ENCODE measurements at regions not wholly inside any gene's neighbourhood (a gene's known extent, or its start where the extent isn't known, plus 50 kb on each side); places are given as distances from the start of the nearest gene placed in this dataset.

DNA sequence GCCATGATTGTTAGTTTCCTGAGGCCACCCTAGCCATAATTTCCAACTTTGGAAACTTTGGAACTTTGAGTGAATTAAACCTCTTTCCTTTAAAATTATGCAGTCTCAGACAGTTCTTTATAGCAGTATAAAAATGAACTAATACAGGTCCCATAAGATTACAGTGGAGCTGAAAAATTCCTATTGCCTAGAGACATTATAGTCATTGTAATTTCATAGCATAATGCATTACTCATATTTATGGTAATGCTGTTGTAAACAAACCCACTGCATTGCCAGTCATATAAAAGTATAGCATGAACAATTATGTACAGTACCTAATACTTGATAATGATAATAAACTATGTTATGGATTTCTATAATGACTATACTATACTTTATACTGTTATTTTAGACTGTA is 88.0 kb upstream of the TMEM229A start:
- BruUV-seq (replicated peaks) = no TSS peak
- Histone ChIP-seq H3K9me3 (0 out of 2 replicates have a peak, but pooled peaks cover 3% of the 10 kb centered on the region), H3K27me3 (replicated peaks; ENCODE audit: control insufficient read depth, insufficient read depth, low read length) (no peaks in the 10 kb centered on the region), H3K4me3 (ENCODE audit: low read depth, low read length) (no peak overlapping the region), H3K4me1 (no peaks in the 10 kb centered on the region), H3K36me3 (ENCODE audit: control insufficient read depth, insufficient read depth, low read length) (no peaks in the 10 kb centered on the region)
- intact Hi-C loops (cut with micrococcal nuclease; ENCODE audit: unreplicated experiment) = no loop called here
- DNase-seq = no peak
- no peak overlapping the region for H3K27ac Mint-ChIP-seq (ENCODE audit: unreplicated experiment)
- H3K27me3 Mint-ChIP-seq (ENCODE audit: insufficient read depth, unreplicated experiment) = no peaks in the 10 kb centered on the region
- no peak overlapping the region for H3K4me3 Mint-ChIP-seq (ENCODE audit: unreplicated experiment)
- TF ChIP-seq, protein P1, sequence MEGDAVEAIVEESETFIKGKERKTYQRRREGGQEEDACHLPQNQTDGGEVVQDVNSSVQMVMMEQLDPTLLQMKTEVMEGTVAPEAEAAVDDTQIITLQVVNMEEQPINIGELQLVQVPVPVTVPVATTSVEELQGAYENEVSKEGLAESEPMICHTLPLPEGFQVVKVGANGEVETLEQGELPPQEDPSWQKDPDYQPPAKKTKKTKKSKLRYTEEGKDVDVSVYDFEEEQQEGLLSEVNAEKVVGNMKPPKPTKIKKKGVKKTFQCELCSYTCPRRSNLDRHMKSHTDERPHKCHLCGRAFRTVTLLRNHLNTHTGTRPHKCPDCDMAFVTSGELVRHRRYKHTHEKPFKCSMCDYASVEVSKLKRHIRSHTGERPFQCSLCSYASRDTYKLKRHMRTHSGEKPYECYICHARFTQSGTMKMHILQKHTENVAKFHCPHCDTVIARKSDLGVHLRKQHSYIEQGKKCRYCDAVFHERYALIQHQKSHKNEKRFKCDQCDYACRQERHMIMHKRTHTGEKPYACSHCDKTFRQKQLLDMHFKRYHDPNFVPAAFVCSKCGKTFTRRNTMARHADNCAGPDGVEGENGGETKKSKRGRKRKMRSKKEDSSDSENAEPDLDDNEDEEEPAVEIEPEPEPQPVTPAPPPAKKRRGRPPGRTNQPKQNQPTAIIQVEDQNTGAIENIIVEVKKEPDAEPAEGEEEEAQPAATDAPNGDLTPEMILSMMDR (IDR thresholded peaks at IDR 0.05; ENCODE audit: insufficient read depth in 1 of 2, low read depth in 1 of 2, low read length in 1 of 2, severe bottlenecking in 1 of 2, unreplicated experiment in 1 of 2) = no peak
- H3K36me3 Mint-ChIP-seq (ENCODE audit: insufficient read depth, unreplicated experiment) = no peaks in the 10 kb centered on the region
- H3K4me1 Mint-ChIP-seq (ENCODE audit: low read depth, unreplicated experiment) = no peaks in the 10 kb centered on the region
- CTCF ChIA-PET = no interaction called here
- POLR2A ChIA-PET = no interaction called here
- H3K9me3 Mint-ChIP-seq (ENCODE audit: unreplicated experiment) = no peaks in the 10 kb centered on the region

- Histone ChIP-seq H3K27me3 (replicated peaks; ENCODE audit: control insufficient read depth, insufficient read depth, low read length) (no peaks in the 10 kb centered on the region), H3K4me3 (ENCODE audit: low read depth, low read length) (no peak overlapping the region), H3K36me3 (ENCODE audit: control insufficient read depth, insufficient read depth, low read length) (no peaks in the 10 kb centered on the region), H3K4me1 (no peaks in the 10 kb centered on the region), H3K9me3 (0 out of 2 replicates have a peak, but pooled peaks cover 7% of the 10 kb centered on the region)
- H3K4me3 Mint-ChIP-seq (ENCODE audit: unreplicated experiment) = no peak overlapping the region
- peaks cover 14% of the 10 kb centered on the region for H3K9me3 Mint-ChIP-seq (ENCODE audit: unreplicated experiment)
- POLR2A ChIA-PET = no interaction called here
- no TSS peak for BruUV-seq (replicated peaks)
- intact Hi-C loops (cut with micrococcal nuclease; ENCODE audit: unreplicated experiment) = no loop called here
- DNase-seq = no peak
- no peaks in the 10 kb centered on the region for H3K36me3 Mint-ChIP-seq (ENCODE audit: insufficient read depth, unreplicated experiment)
- no peaks in the 10 kb centered on the region for H3K4me1 Mint-ChIP-seq (ENCODE audit: low read depth, unreplicated experiment)
- CTCF ChIA-PET = no interaction called here
- TF ChIP-seq, protein P1 (IDR thresholded peaks at IDR 0.05; ENCODE audit: insufficient read depth in 1 of 2, low read depth in 1 of 2, low read length in 1 of 2, severe bottlenecking in 1 of 2, unreplicated experiment in 1 of 2) = no peak
- peaks cover 3% of the 10 kb centered on the region for H3K27me3 Mint-ChIP-seq (ENCODE audit: insufficient read depth, unreplicated experiment)
- H3K27ac Mint-ChIP-seq (ENCODE audit: unreplicated experiment) = no peak overlapping the region
Observed at GRCh38 chr7:124113045-124113444, 80.2 kb upstream of the TMEM229A start.

- TF ChIP-seq, protein P1 (IDR thresholded peaks at IDR 0.05; ENCODE audit: insufficient read depth in 1 of 2, low read depth in 1 of 2, low read length in 1 of 2, severe bottlenecking in 1 of 2, unreplicated experiment in 1 of 2) = no peak
- H3K27me3 Mint-ChIP-seq (ENCODE audit: insufficient read depth, unreplicated experiment) = no peaks in the 10 kb centered on the region
- intact Hi-C loops (cut with micrococcal nuclease; ENCODE audit: unreplicated experiment) = no loop called here
- ChIA-PET CTCF (no interaction called here), POLR2A (no interaction called here)
- no peak overlapping the region for H3K4me3 ChIP-seq (ENCODE audit: low read depth, low read length)
- no peaks in the 10 kb centered on the region for H3K4me1 Mint-ChIP-seq (ENCODE audit: low read depth, unreplicated experiment)
- peaks cover 27% of the 10 kb centered on the region for H3K9me3 Mint-ChIP-seq (ENCODE audit: unreplicated experiment)
- BruUV-seq (replicated peaks) = no TSS peak
- DNase-seq = no peak
- no peaks in the 10 kb centered on the region for H3K36me3 ChIP-seq (ENCODE audit: control insufficient read depth, insufficient read depth, low read length)
- H3K27ac Mint-ChIP-seq (ENCODE audit: unreplicated experiment) = no peak overlapping the region
- no peaks in the 10 kb centered on the region for H3K36me3 Mint-ChIP-seq (ENCODE audit: insufficient read depth, unreplicated experiment)
- H3K9me3 ChIP-seq = no peaks in the 10 kb centered on the region; the same call in 1 of the 2 replicates
- no peaks in the 10 kb centered on the region for H3K27me3 ChIP-seq (replicated peaks; ENCODE audit: control insufficient read depth, insufficient read depth, low read length)
- no peak overlapping the region for H3K4me3 Mint-ChIP-seq (ENCODE audit: unreplicated experiment)
- H3K4me1 ChIP-seq = no peaks in the 10 kb centered on the region
Observed at GRCh38 chr7:124106575-124106974, 73.7 kb upstream of the TMEM229A start.

Measured in Caco-2 (cell line).